Osteoblast (primary cell): ENCODE measurements at regions not wholly inside any gene's neighbourhood (a gene's known extent, or its start where the extent isn't known, plus 50 kb on each side); places are given as distances from the start of the nearest gene placed in this dataset.

Experiments used
- DNase-seq: peaks from one replicate; pipeline ENCODE4 v3.0.0; 2011; ENCODE audit warnings: low spot score, mixed read lengths; ENCODE audit not compliant: insufficient read length; ENCODE audit errors: missing footprints
- H2AFZ ChIP-seq: 2 replicates; pipeline ENCODE4 v1.6.0; 2011; ENCODE audit warnings: mild to moderate bottlenecking, low read length
- H3K27ac ChIP-seq: 2 replicates; pipeline ENCODE4 v1.5.1; 2011; ENCODE audit warnings: mild to moderate bottlenecking, low read depth, low read length, moderate library complexity
- H3K27me3 ChIP-seq: 2 replicates; pipeline ENCODE4 v1.6.0; 2012; ENCODE audit warnings: mild to moderate bottlenecking, control low read depth, inconsistent platforms, low read length, moderate library complexity; ENCODE audit not compliant: insufficient read depth
- H3K36me3 ChIP-seq: 2 replicates; pipeline ENCODE4 v1.5.1; 2011; ENCODE audit warnings: mild to moderate bottlenecking, low read length, control low read depth, moderate library complexity; ENCODE audit not compliant: insufficient read depth
- H3K4me1 ChIP-seq: 2 replicates; pipeline ENCODE4 v1.5.1; 2011; ENCODE audit warnings: mild to moderate bottlenecking, low read length, control low read depth, moderate library complexity; ENCODE audit not compliant: insufficient read depth
- H3K4me2 ChIP-seq: 2 replicates; pipeline ENCODE4 v1.6.0; 2011; ENCODE audit warnings: mild to moderate bottlenecking, low read length; ENCODE audit not compliant: insufficient read depth
- H3K4me3 ChIP-seq: fragments of 200-600 bp; sonication (generic); 3 replicates; pipeline ENCODE4 v1.5.1; 2012; ENCODE audit warnings: mild to moderate bottlenecking, low read length, inconsistent platforms; ENCODE audit not compliant: insufficient read depth
- H3K79me2 ChIP-seq: 2 replicates; pipeline ENCODE4 v1.6.0; 2012; ENCODE audit warnings: mild to moderate bottlenecking, low read length, control low read depth, inconsistent platforms; ENCODE audit not compliant: insufficient read depth
- H3K9me3 ChIP-seq: 2 replicates; pipeline ENCODE4 v1.5.1; 2011; ENCODE audit warnings: low read depth, low read length, control low read depth
- H4K20me1 ChIP-seq: 2 replicates; pipeline ENCODE4 v1.6.0; 2012; ENCODE audit warnings: mild to moderate bottlenecking, low read length, control low read depth; ENCODE audit not compliant: insufficient read depth
- TF ChIP-seq, protein P1 (sequence below): IDR thresholded peaks from 2 replicates; pipeline ENCODE4 v1.5.1; 2011; ENCODE audit warnings: mild to moderate bottlenecking, low read depth, low read length, moderate library complexity; ENCODE audit errors: extremely low read depth

DNA sequence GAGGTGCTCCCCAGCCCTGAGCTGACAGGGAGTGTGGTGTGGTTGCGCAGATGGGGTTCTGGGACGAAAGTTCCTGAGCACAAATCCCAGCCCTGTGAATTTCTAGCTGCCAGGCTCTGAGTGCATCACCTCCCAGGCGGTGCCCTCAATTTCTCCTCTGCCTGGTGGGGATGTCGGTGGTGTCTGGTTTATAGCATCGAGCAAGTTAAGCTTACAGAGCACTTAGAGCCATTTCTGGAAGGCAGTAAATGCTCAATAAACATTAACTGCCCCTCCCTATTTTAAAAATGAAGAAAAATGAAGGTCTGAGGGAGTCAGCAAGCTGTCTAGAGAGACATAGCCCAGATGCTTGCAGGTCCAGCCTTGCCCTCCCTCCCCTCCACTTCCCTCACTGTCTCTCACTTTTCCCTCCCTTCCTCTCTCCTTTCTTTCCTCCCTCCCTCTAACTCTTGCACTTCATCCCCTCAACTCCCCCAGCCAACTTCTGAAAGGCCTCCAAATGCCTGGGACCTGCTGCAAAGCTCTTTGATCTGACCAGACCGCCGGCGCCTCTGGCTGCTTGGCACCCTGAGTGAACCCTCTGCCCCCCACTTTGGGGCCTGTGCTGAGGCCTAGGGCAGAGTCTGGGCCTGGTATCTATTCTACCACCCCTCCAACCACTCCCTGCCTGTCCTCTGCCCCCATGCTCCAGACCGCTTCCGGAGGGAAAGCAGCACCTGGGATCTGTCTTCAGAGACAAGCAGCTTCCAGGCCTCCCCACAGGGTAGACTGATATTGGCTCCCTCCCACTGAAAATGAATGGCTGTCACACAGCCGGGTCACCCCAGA is 438.3 kb downstream of the RPS24 start:
- H3K4me2 ChIP-seq, result no peak overlapping the region
- H3K79me2 ChIP-seq, result no peaks in the 10 kb centered on the region
- no peaks in the 10 kb centered on the region for H4K20me1 ChIP-seq
- H3K27me3 ChIP-seq, result peaks cover 5% of the 10 kb centered on the region
- H3K36me3 ChIP-seq, result no peaks in the 10 kb centered on the region
- TF ChIP-seq, protein P1, sequence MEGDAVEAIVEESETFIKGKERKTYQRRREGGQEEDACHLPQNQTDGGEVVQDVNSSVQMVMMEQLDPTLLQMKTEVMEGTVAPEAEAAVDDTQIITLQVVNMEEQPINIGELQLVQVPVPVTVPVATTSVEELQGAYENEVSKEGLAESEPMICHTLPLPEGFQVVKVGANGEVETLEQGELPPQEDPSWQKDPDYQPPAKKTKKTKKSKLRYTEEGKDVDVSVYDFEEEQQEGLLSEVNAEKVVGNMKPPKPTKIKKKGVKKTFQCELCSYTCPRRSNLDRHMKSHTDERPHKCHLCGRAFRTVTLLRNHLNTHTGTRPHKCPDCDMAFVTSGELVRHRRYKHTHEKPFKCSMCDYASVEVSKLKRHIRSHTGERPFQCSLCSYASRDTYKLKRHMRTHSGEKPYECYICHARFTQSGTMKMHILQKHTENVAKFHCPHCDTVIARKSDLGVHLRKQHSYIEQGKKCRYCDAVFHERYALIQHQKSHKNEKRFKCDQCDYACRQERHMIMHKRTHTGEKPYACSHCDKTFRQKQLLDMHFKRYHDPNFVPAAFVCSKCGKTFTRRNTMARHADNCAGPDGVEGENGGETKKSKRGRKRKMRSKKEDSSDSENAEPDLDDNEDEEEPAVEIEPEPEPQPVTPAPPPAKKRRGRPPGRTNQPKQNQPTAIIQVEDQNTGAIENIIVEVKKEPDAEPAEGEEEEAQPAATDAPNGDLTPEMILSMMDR, result no peak
- H3K27ac ChIP-seq, result no peak overlapping the region
- peak; percentile 63 for DNase-seq
- H3K4me3 ChIP-seq, result no peak overlapping the region
- H3K4me1 ChIP-seq, result no peaks in the 10 kb centered on the region
- no peaks in the 10 kb centered on the region for H3K9me3 ChIP-seq
- H2AFZ ChIP-seq, result no peak overlapping the region

DNA sequence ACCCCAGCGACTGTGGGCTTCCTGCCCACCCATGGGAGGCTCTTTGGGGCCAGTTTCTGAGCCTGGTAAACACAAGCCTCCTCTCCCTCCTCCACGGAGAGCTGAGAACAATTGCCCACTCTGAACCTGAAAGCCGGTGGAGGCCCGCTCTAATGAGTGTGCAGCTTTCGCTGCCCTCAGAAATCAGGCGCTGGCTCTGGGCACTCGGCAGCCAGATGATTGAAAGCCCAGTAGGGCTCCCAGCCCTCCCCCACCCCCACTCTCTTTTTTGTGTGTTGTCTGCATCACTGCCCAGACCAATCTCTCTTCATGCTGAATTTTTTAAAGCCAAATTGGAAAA is 438.9 kb downstream of the RPS24 start:
- H3K9me3 ChIP-seq, result no peaks in the 10 kb centered on the region
- TF ChIP-seq, protein P1, result no peak

DNA sequence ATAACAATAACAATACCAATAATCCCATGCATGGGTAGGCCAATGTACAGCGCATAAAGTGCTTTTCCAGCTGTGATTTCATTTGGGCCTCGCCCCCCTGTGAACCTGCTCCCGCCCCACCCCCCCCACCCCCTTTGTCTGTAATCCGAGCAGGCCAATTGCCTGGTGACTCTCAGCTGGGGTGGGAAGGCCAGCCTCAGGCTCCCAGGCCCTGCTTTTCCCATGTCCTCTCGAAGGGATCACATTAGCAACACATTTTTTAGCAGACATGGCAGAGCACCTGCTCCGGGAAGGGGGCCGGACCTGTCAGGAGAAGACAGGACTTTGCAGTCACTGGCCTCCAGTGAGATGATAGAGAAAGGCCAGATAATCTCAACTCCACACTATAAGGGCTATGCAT is 439.3 kb downstream of the RPS24 start:
- Histone ChIP-seq H3K36me3 (no peaks in the 10 kb centered on the region), H3K27me3 (peaks cover 9% of the 10 kb centered on the region), H3K27ac (no peak overlapping the region), H3K4me3 (no peak overlapping the region), H3K4me1 (no peaks in the 10 kb centered on the region), H4K20me1 (no peaks in the 10 kb centered on the region), H2AFZ (no peak overlapping the region), H3K4me2 (no peak overlapping the region), H3K9me3 (no peaks in the 10 kb centered on the region), H3K79me2 (no peaks in the 10 kb centered on the region)
- peak; percentile 90 for DNase-seq
- TF ChIP-seq, protein P1, result no peak

More for the DNA sequence above, 438.9 kb downstream of the RPS24 start:
- Histone ChIP-seq H3K4me2 (no peak overlapping the region), H2AFZ (no peak overlapping the region), H3K4me3 (no peak overlapping the region), H3K79me2 (no peaks in the 10 kb centered on the region), H4K20me1 (no peaks in the 10 kb centered on the region), H3K36me3 (no peaks in the 10 kb centered on the region), H3K27me3 (peaks cover 9% of the 10 kb centered on the region), H3K4me1 (no peaks in the 10 kb centered on the region), H3K27ac (no peak overlapping the region)
- DNase-seq, result no peak

DNA sequence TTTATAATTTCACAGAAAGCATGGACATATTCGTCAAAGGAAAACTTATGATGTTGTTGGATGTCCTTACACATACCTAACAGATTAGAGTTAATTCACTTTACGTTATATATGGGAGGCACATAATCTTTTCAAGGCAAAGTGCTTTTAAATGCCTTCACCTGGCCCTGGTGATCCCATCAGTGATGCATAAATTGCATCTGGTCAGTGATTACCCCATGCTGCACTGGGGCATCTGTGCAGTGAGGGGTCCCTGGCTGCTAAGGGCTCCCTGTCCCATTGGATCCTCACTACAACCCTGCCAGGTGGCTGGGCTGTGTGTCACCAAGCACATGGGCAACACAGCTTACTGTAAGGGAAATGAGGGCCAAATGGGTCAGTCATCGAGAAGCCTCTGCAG is 441.1 kb downstream of the RPS24 start:
- H3K27me3 ChIP-seq, result peaks cover 17% of the 10 kb centered on the region
- TF ChIP-seq, protein P1, result no peak
- DNase-seq, result no peak

More for the DNA sequence above, 441.1 kb downstream of the RPS24 start:
- no peak overlapping the region for H2AFZ ChIP-seq
- H3K9me3 ChIP-seq, result no peaks in the 10 kb centered on the region
- H3K36me3 ChIP-seq, result no peaks in the 10 kb centered on the region
- no peak overlapping the region for H3K27ac ChIP-seq
- H3K4me3 ChIP-seq, result no peak overlapping the region
- H3K79me2 ChIP-seq, result no peaks in the 10 kb centered on the region
- H4K20me1 ChIP-seq, result no peaks in the 10 kb centered on the region
- H3K4me2 ChIP-seq, result no peak overlapping the region
- no peaks in the 10 kb centered on the region for H3K4me1 ChIP-seq
